Fibroblast of peridontal ligament (primary cell): ENCODE measurements at regions not wholly inside any gene's neighbourhood (a gene's known extent, or its start where the extent isn't known, plus 50 kb on each side); places are given as distances from the start of the nearest gene placed in this dataset.
"Not testable (repeated sequence)": the region's sequence is repeated elsewhere in the genome, so short reads cannot be mapped to it uniquely, and the experiment has no call there.

Experiments used
- DNase-seq: peaks from one replicate; pipeline ENCODE4 v3.0.0-alpha.2; 2010; ENCODE audit errors: extremely low read depth

DNA sequence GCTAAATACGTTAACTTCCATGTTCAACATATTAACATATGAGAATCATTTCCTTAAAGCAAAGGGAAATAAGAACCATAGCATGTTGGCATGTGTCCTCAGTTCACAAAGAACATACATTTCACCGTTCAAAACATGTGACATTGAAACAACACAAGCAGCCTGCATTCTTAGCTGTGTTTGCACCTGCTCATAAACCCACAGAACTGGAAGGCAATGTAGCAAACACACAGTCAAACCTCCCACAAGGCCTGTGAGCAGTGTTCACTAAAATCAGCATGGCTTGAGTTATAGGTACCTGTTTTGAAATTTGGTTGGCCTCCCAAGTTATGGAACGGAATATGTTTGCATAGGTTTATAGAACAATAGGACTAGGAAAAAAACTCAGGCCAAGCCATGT is 504.9 kb upstream of the AMELY start:
- DNase-seq: no peak

- peak; percentile 81 for DNase-seq
Measured at GRCh38 chrY:7415157-7415633, 503.6 kb upstream of the AMELY start.

GRCh38 chrY:7390056-7390455 is 478.5 kb upstream of the AMELY start:
- no peak for DNase-seq

DNA sequence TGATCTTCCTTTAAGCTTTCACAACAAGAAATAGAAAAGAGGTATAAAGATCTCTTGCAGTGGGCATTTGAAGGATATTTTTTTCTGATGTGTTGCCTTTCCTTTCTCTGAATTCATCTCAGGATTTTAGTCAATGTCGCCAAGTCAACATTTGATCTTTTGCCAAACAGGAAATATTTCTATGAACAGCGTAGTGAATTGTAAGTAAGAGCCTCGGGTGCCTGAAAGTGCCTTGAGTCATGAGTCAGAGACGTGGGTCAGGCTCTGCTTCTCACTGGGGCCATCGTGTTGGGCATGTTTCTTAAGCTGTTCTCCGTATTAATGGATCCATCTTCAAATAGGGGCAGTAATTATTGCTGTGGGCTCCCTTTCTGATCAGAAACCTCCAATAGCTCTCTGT is 471.4 kb upstream of the AMELY start:
- DNase-seq: peak; percentile 38

GRCh38 chrY:7377091-7377490 is 465.5 kb upstream of the AMELY start:
- DNase-seq: peak; percentile 3

- DNase-seq: peak; percentile 37
Measured at GRCh38 chrY:7374485-7374884, 462.9 kb upstream of the AMELY start.

- not testable (repeated sequence) for DNase-seq
Measured at GRCh38 chrY:7371953-7372352, 460.4 kb upstream of the AMELY start.

GRCh38 chrY:7371026-7371425 is 459.5 kb upstream of the AMELY start:
- DNase-seq: not testable (repeated sequence)

DNA sequence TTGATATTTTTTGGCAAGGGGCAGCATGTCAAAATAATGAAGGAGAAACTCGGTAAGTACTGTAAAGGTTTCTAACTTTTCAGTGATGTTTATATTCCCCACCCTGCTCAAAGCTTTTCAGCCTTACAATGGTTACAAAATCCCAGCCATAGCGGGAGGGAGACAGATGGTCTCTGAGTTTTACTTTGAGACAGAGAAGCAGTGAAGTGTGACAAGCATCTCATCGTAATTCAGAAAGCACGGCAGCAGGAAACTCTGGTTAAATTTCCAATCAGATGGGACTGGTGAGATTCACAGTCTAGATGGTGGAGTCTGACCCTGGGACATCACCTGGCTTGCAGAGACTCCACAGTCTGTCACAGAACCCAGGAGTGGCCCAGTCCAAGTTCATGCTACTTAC is 448.0 kb upstream of the AMELY start:
- DNase-seq: no peak

DNA sequence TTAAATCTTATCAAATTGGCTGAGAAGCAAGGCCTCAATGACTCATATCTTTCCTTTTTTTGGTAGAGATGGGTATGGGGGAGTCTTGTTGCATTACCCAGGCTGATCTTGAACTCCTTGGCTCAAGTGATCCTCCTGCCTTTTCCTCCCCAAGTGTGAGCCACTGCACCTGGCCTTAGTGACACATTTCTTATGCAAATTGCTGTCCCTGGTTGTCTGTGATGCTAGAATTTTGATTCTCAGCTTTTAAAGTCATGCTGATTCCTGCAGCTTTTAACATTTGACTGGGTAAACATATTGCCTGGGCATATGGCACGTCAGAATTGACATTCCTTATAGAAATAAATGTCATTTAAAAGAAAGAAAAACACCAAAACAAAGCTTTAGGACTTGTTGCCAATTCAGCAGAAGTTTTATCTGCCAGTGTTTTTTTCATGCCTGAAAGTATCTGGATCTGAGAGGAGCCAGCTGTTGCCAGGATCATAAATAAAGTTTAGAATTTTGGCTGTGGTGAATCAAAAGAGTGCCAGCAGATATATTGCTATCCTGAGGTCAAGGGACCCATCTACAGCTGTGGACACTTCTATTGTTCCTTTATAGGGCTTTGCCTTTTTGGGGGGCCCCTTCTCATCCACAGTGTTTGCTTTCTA is 446.7 kb upstream of the AMELY start:
- no peak for DNase-seq

- DNase-seq: peak; percentile 52
Measured at GRCh38 chrY:7355891-7356290, 444.3 kb upstream of the AMELY start.

- DNase-seq: peak; percentile 70
Measured at GRCh38 chrY:7344661-7345060, 433.1 kb upstream of the AMELY start.

- DNase-seq: no peak
Measured at GRCh38 chrY:7343261-7343660, 431.7 kb upstream of the AMELY start.

DNA sequence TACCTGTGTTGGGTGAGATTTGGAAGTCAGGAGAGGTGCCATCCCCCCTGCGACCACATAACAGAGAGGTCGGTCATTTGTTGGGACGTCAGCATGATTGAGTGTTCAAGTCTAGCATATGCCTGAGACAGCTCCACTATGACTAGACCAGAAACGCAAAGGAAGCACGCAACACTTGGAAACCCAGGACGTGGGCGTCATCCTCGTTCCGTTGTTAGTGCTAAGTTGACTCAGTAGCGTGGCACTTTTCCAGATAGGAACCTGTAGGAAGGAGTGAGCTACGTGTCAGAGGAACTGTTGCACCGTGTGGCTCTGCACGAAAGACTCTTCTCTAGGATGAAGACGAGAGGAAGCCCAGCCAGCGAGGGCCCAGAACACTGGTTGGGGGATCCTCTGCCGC is 431.2 kb upstream of the AMELY start:
- DNase-seq: not testable (repeated sequence)

DNA sequence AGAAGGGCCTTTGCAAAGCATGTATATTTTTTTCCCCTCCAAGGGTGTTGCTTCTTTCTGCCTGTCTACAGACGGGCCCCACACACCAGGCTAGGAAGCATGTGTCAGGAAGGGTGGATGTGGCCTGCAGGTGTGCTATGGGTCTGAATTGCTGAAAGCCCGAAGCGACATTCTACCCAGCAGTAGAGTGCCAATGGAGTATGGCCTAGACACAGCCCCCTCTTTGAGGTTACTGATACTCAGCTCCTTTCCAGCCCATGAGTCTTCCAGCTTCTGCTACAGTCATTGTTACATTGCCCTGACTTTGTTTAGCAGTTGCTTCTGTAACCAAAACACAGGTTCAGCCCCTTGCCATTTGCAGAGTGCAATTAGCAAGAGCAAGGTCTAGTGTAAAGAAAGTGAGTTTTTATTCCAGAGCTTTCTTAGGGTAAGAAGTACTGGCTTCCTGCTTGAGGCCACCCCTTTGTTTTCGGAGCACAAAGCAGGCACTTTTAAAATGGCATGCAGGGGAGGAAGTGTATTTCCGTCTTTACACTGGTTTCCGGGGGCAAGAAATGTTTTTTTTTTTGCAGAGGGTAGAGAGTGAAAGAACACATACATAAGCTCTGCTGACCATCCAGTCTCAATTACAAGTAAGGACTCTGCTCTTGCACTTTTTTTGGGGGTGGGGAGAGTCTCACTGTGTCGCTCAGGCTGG is 428.0 kb upstream of the AMELY start:
- DNase-seq: no peak

- DNase-seq: no peak
Measured at GRCh38 chrY:7336023-7336873, 424.7 kb upstream of the AMELY start.

GRCh38 chrY:7334449-7334848 is 422.9 kb upstream of the AMELY start:
- no peak for DNase-seq

DNA sequence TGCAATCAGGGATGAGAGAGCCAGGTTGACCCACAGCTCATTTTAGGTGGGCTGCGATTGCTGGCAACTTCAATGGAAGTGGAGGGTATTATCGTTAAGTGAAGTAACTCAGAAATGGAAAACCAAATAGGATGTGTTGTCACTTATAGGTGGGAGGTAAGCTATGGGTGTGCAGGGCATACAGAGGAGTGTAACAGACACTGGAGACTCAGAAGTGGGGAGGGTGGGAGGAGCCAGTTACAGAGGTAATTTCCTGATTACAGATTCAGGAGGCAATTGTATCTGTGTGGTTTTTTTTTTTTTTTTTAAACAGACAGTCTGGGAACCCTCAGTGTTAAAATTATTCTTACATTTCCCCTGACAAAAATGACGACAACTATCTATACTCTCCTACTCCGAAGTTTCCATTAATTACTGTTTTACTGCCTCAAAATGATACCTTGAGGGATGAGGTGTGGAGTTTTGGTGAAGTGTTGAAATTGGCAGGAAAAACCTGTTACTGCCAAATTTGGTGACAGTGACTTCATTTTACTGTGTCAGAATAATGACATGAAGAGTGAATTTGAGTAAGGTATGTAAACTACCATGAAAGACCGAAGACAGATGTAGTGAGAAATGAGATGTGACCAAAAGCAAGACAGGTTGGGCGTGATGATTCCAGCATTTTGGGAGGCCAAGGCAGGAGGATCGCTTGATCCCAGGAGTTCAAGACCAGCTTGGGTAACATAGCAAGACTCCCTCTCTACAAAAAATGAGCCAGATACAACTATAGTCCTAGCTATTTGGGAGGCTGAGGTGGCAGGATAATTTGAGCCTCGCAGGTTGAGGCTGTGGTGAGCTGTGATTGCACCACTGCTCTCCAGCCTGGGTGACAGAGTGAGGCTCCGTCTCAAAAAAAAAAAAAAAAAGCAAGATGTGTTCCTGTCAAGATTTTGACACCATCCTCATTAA is 415.0 kb upstream of the AMELY start:
- DNase-seq: no peak

DNA sequence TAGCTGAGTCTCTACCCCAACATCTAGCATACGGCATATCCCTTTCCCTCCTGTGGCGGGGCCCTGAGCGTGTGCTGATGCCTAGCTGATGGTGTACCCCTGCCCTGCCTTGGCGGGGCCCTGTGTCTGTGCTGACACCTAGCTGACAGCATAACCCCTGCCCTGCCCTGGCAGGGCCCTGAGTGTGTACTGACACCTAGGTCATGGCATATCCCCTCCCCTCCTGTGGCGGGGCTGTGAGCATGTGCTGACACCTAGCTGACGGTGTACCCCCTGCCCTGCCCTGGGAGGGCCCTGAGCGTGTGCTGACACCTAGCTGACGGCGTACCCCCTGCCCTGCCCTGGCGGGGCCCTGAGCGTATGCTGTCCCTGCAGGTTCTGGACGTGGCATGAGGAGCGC is 414.0 kb upstream of the AMELY start:
- no peak for DNase-seq

- peak; percentile 16 for DNase-seq
Measured at GRCh38 chrY:7320751-7321150, 409.2 kb upstream of the AMELY start.

DNA sequence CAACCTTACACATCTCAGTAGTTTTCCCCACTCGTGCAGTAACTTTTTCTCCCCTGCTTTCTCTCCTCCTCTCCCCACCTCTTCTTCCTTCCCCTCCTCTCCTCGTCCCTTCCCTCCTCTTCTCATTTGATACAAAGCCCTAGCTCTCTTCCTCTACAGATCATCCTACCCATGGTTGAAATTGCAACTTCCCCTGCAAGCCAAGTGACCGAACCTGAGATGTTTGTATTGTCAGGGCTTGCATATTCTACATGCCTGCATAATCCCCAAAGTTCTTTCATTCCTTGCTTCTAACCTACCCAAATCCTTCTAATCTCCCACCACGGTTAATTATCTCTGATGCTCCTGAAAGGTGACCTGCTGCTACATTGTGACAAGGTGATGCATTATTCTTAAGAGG is 408.6 kb upstream of the AMELY start:
- DNase-seq: not testable (repeated sequence)
